ENCODE measurements at regions not wholly inside any gene's neighbourhood (a gene's known extent, or its start where the extent isn't known, plus 50 kb on each side); places are given as distances from the start of the nearest gene placed in this dataset.

DNA sequence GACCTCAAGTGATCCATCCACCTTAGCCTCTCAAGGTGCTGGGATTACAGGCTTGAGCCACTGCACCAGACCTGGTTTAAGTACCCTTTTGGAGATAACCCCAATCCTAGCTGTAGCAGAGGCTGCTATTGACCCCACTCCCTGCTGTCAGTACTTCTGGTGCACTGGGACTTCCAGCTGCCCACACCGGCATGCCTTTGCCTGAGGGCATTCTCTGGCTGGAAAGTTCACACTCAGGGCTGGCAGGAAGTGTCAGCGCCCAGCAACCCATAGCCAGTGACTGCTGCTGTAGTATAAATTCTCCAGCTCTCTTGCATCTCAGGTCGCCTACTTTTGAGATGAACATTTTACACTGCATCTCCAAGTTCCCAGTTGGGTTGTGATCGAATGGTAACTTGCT, 75.3 kb downstream of the UTRN start:
- TF ChIP-seq POLR2A (IDR thresholded peaks at IDR 0.05), result no peak
- TF ChIP-seq, protein P1, sequence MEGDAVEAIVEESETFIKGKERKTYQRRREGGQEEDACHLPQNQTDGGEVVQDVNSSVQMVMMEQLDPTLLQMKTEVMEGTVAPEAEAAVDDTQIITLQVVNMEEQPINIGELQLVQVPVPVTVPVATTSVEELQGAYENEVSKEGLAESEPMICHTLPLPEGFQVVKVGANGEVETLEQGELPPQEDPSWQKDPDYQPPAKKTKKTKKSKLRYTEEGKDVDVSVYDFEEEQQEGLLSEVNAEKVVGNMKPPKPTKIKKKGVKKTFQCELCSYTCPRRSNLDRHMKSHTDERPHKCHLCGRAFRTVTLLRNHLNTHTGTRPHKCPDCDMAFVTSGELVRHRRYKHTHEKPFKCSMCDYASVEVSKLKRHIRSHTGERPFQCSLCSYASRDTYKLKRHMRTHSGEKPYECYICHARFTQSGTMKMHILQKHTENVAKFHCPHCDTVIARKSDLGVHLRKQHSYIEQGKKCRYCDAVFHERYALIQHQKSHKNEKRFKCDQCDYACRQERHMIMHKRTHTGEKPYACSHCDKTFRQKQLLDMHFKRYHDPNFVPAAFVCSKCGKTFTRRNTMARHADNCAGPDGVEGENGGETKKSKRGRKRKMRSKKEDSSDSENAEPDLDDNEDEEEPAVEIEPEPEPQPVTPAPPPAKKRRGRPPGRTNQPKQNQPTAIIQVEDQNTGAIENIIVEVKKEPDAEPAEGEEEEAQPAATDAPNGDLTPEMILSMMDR (IDR thresholded peaks at IDR 0.05), result no peak
- no peak for TF ChIP-seq POLR2AphosphoS5 (IDR thresholded peaks at IDR 0.05)

All from suprapubic skin (tissue), 4 donors.